ENCODE measurements at regions not wholly inside any gene's neighbourhood (a gene's known extent, or its start where the extent isn't known, plus 50 kb on each side); places are given as distances from the start of the nearest gene placed in this dataset.

- CTCF ChIA-PET = interaction anchor here (1.0 kb wide), 1 partner anchor 41 kb away, joined by 3 read pairs; no protein-coding TSS in a partner anchor
Observed at GRCh38 chr5:78718824-78719223, 70.3 kb upstream of the LHFPL2 start.

More at GRCh38 chr5:78718824-78719223, 70.3 kb upstream of the LHFPL2 start:
- Histone ChIP-seq H4K91ac (ENCODE audit: insufficient read depth, low read depth, low read length) (peak overlapping the region; percentile 43; the same call in 1 of the 2 replicates), H2BK15ac (ENCODE audit: low read depth, low read length) (peak overlapping the region; percentile 7; the same call in 1 of the 3 replicates), H2AK9ac (replicated peaks; ENCODE audit: low read depth, low read length, poor library complexity) (no peak overlapping the region), H4K8ac (ENCODE audit: low read depth in 2 of 2, low read length in 2 of 2) (no peak overlapping the region), H4K20me1 (ENCODE audit: insufficient read depth, low read length) (no peaks in the 10 kb centered on the region), H3K18ac (ENCODE audit: low read depth, low read length) (peak overlapping the region; percentile 37; the same call in 1 of the 2 replicates), H3K23ac (ENCODE audit: low read depth, low read length) (no peak overlapping the region), H3K4me1 (ENCODE audit: control insufficient read depth, insufficient read depth, low read length) (peaks cover 32% of the 10 kb centered on the region), H3K9ac (ENCODE audit: low read depth, low read length) (no peak overlapping the region), H3K14ac (replicated peaks; ENCODE audit: low read depth, low read length) (peak overlapping the region; percentile 55), H3K4me3 (ENCODE audit: insufficient read depth, low read depth, low read length) (no peak overlapping the region), H2BK5ac (ENCODE audit: low read depth, low read length, poor library complexity, severe bottlenecking) (no peak overlapping the region), H4K5ac (ENCODE audit: low read depth, low read length) (peak overlapping the region; percentile 38; the same call in 1 of the 2 replicates), H3K27ac (ENCODE audit: insufficient read depth, low read length) (no peak overlapping the region), H3K56ac (ENCODE audit: extremely low read depth, insufficient read depth, low read length) (no peak overlapping the region), H2AFZ (replicated peaks; ENCODE audit: low read length, poor library complexity) (no peak overlapping the region), H3K4me2 (ENCODE audit: low read depth, low read length) (no peak overlapping the region), H3K27me3 (ENCODE audit: control insufficient read depth, insufficient read depth, low read length) (no peaks in the 10 kb centered on the region), H3K4ac (ENCODE audit: low read depth, low read length) (peak overlapping the region; percentile 82), H3K79me1 (ENCODE audit: low read depth in 1 of 2, low read length in 2 of 2) (no peaks in the 10 kb centered on the region), H2AK5ac (ENCODE audit: low read depth, low read length) (peak overlapping the region; percentile 41), H3K9me1 (ENCODE audit: insufficient read depth, low read length) (peaks cover 20% of the 10 kb centered on the region), H3K36me3 (ENCODE audit: control insufficient read depth, insufficient read depth, low read length) (no peaks in the 10 kb centered on the region), H2BK120ac (ENCODE audit: low read depth, low read length) (peak overlapping the region; percentile 62; the same call in 1 of the 2 replicates), H3K9me3 (ENCODE audit: control insufficient read depth, insufficient read depth, low read length) (no peaks in the 10 kb centered on the region), H2BK20ac (ENCODE audit: low read depth, low read length) (peak overlapping the region; percentile 89)
- intact Hi-C loops (cut with micrococcal nuclease) = no loop called here
- WGBS, 2 experiments (ENCODE audit: extremely low coverage in 2 of 2, insufficient read length in 1 of 2) = no CpG with 5 or more reads among the region's 1 CpG
- dilution Hi-C loops (cut with HindIII; ENCODE audit: low sequenced_read_pairs, unreplicated experiment) = no loop called here
- TF ChIP-seq CHD1 (IDR thresholded peaks at IDR 0.05; ENCODE audit: low read depth, low read length) (no peak), RFX5 (IDR thresholded peaks at IDR 0.05; ENCODE audit: low read depth, low read length) (no peak), ELK1 (IDR thresholded peaks at IDR 0.05; ENCODE audit: borderline replicate concordance, low read depth, low read length) (no peak), POLR2A (IDR thresholded peaks at IDR 0.05; ENCODE audit: low read depth, low read length) (no peak), RCOR1 (IDR thresholded peaks at IDR 0.05; ENCODE audit: insufficient replicate concordance, low read length) (no peak), MAFK (IDR thresholded peaks at IDR 0.05; ENCODE audit: low read depth, low read length) (no peak), MAZ (IDR thresholded peaks at IDR 0.05; ENCODE audit: borderline replicate concordance, low read depth, low read length) (no peak), RAD21 (IDR thresholded peaks at IDR 0.05; ENCODE audit: low read length) (no peak), FOS (IDR thresholded peaks at IDR 0.05; ENCODE audit: low read depth, low read length) (no peak), NFE2L2 (IDR thresholded peaks at IDR 0.05; ENCODE audit: low read depth, low read length) (no peak), CTCF (conservative IDR thresholded peaks at IDR 0.05; ENCODE audit: low read depth, low read length) (no peak), SMC3 (IDR thresholded peaks at IDR 0.05; ENCODE audit: low read depth, low read length) (no peak)
- no TSS peak for BruUV-seq (replicated peaks)
- DNase-seq (no peak), ATAC-seq (ENCODE audit: low read depth) (no peak)
- in situ Hi-C loops (cut with MboI; ENCODE audit: low sequenced_read_pairs) = no loop called here
- POLR2A ChIA-PET (ENCODE audit: unreplicated experiment) = no interaction called here
